ENCODE measurements at regions not wholly inside any gene's neighbourhood (a gene's known extent, or its start where the extent isn't known, plus 50 kb on each side); places are given as distances from the start of the nearest gene placed in this dataset.

GRCh38 chr21:18148401-18148800 is 96.2 kb upstream of the CHODL start:
- Mint-ChIP-seq H3K9me3 (ENCODE audit: unreplicated experiment) (no peaks in the 10 kb centered on the region), H3K27me3 (ENCODE audit: unreplicated experiment) (no peaks in the 10 kb centered on the region), H3K4me3 (ENCODE audit: unreplicated experiment) (no peak overlapping the region), H3K27ac (ENCODE audit: unreplicated experiment) (no peak overlapping the region), H3K36me3 (ENCODE audit: unreplicated experiment) (no peaks in the 10 kb centered on the region), H3K4me1 (ENCODE audit: low read depth, unreplicated experiment) (no peaks in the 10 kb centered on the region)
- DNase-seq = no peak
- no peak for TF ChIP-seq CTCF (IDR thresholded peaks at IDR 0.05; ENCODE audit: partially characterized antibody, unreplicated experiment)

GRCh38 chr21:18147678-18148077 is 97.0 kb upstream of the CHODL start:
- TF ChIP-seq CTCF (IDR thresholded peaks at IDR 0.05; ENCODE audit: partially characterized antibody, unreplicated experiment) = no peak
- Mint-ChIP-seq H3K36me3 (ENCODE audit: unreplicated experiment) (no peaks in the 10 kb centered on the region), H3K9me3 (ENCODE audit: unreplicated experiment) (no peaks in the 10 kb centered on the region), H3K4me3 (ENCODE audit: unreplicated experiment) (no peak overlapping the region), H3K27me3 (ENCODE audit: unreplicated experiment) (no peaks in the 10 kb centered on the region), H3K4me1 (ENCODE audit: low read depth, unreplicated experiment) (no peaks in the 10 kb centered on the region), H3K27ac (ENCODE audit: unreplicated experiment) (no peak overlapping the region)
- no peak for DNase-seq

GRCh38 chr21:18146820-18147219 is 97.8 kb upstream of the CHODL start:
- no peaks in the 10 kb centered on the region for H3K9me3 Mint-ChIP-seq (ENCODE audit: unreplicated experiment)
- no peaks in the 10 kb centered on the region for H3K27me3 Mint-ChIP-seq (ENCODE audit: unreplicated experiment)
- H3K36me3 Mint-ChIP-seq (ENCODE audit: unreplicated experiment) = no peaks in the 10 kb centered on the region
- DNase-seq = no peak
- H3K27ac Mint-ChIP-seq (ENCODE audit: unreplicated experiment) = no peak overlapping the region
- TF ChIP-seq CTCF (IDR thresholded peaks at IDR 0.05; ENCODE audit: partially characterized antibody, unreplicated experiment) = no peak
- no peaks in the 10 kb centered on the region for H3K4me1 Mint-ChIP-seq (ENCODE audit: low read depth, unreplicated experiment)
- no peak overlapping the region for H3K4me3 Mint-ChIP-seq (ENCODE audit: unreplicated experiment)

GRCh38 chr21:18144339-18144738 is 100.3 kb upstream of the CHODL start:
- H3K4me3 Mint-ChIP-seq (ENCODE audit: unreplicated experiment) = no peak overlapping the region
- TF ChIP-seq CTCF (IDR thresholded peaks at IDR 0.05; ENCODE audit: partially characterized antibody, unreplicated experiment) = no peak
- H3K36me3 Mint-ChIP-seq (ENCODE audit: unreplicated experiment) = no peaks in the 10 kb centered on the region
- H3K27ac Mint-ChIP-seq (ENCODE audit: unreplicated experiment) = no peak overlapping the region
- no peak for DNase-seq
- no peaks in the 10 kb centered on the region for H3K4me1 Mint-ChIP-seq (ENCODE audit: low read depth, unreplicated experiment)
- no peaks in the 10 kb centered on the region for H3K27me3 Mint-ChIP-seq (ENCODE audit: unreplicated experiment)
- no peaks in the 10 kb centered on the region for H3K9me3 Mint-ChIP-seq (ENCODE audit: unreplicated experiment)

GRCh38 chr21:18142655-18143054 is 102.0 kb upstream of the CHODL start:
- H3K4me1 Mint-ChIP-seq (ENCODE audit: low read depth, unreplicated experiment) = no peaks in the 10 kb centered on the region
- no peak overlapping the region for H3K4me3 Mint-ChIP-seq (ENCODE audit: unreplicated experiment)
- no peaks in the 10 kb centered on the region for H3K36me3 Mint-ChIP-seq (ENCODE audit: unreplicated experiment)
- no peak for TF ChIP-seq CTCF (IDR thresholded peaks at IDR 0.05; ENCODE audit: partially characterized antibody, unreplicated experiment)
- H3K27ac Mint-ChIP-seq (ENCODE audit: unreplicated experiment) = no peak overlapping the region
- H3K9me3 Mint-ChIP-seq (ENCODE audit: unreplicated experiment) = no peaks in the 10 kb centered on the region
- no peak for DNase-seq
- no peaks in the 10 kb centered on the region for H3K27me3 Mint-ChIP-seq (ENCODE audit: unreplicated experiment)
